ENCODE measurements at regions not wholly inside any gene's neighbourhood (a gene's known extent, or its start where the extent isn't known, plus 50 kb on each side); places are given as distances from the start of the nearest gene placed in this dataset.

- TF ChIP-seq CTCF (conservative IDR thresholded peaks at IDR 0.05), result peak; percentile 89
Observed at GRCh38 chr13:107124129-107124718, 556.3 kb upstream of the ARGLU1 start.

GRCh38 chr13:107121793-107122192, 553.9 kb upstream of the ARGLU1 start:
- no peak for TF ChIP-seq CTCF (conservative IDR thresholded peaks at IDR 0.05)

More at GRCh38 chr13:107124129-107124718, 556.3 kb upstream of the ARGLU1 start:
- H3K27ac ChIP-seq, result no peak overlapping the region

GRCh38 chr13:107119989-107120881, 552.3 kb upstream of the ARGLU1 start:
- H3K27ac ChIP-seq, result no peak overlapping the region
- TF ChIP-seq CTCF (conservative IDR thresholded peaks at IDR 0.05), result no peak

More at GRCh38 chr13:107121793-107122192, 553.9 kb upstream of the ARGLU1 start:
- no peak overlapping the region for H3K27ac ChIP-seq

GRCh38 chr13:107118506-107118905, 550.6 kb upstream of the ARGLU1 start:
- H3K27ac ChIP-seq, result no peak overlapping the region
- TF ChIP-seq CTCF (conservative IDR thresholded peaks at IDR 0.05), result no peak

GRCh38 chr13:107117327-107118012, 549.5 kb upstream of the ARGLU1 start:
- TF ChIP-seq CTCF (conservative IDR thresholded peaks at IDR 0.05), result no peak

GRCh38 chr13:107113387-107113786, 545.5 kb upstream of the ARGLU1 start:
- TF ChIP-seq CTCF (conservative IDR thresholded peaks at IDR 0.05), result no peak
- H3K27ac ChIP-seq, result no peak overlapping the region

More at GRCh38 chr13:107117327-107118012, 549.5 kb upstream of the ARGLU1 start:
- no peak overlapping the region for H3K27ac ChIP-seq

- no peak overlapping the region for H3K27ac ChIP-seq
- TF ChIP-seq CTCF (conservative IDR thresholded peaks at IDR 0.05), result no peak
Observed at GRCh38 chr13:107111248-107111647, 543.3 kb upstream of the ARGLU1 start.

Data from VCaP (cell line).